NCI-H187 (cell line): ENCODE measurements at regions not wholly inside any gene's neighbourhood (a gene's known extent, or its start where the extent isn't known, plus 50 kb on each side); places are given as distances from the start of the nearest gene placed in this dataset.
A peak's percentile ranks its signal among the peaks of the same experiment; 100 is the strongest.
"Not testable (repeated sequence)": the region's sequence is repeated elsewhere in the genome, so short reads cannot be mapped to it uniquely, and the experiment has no call there.

Experiments used
- DNase-seq, 2 experiments: peaks; one replicate each; lab custom pipeline; 2025; lab: John Stamatoyannopoulos, UW

DNA sequence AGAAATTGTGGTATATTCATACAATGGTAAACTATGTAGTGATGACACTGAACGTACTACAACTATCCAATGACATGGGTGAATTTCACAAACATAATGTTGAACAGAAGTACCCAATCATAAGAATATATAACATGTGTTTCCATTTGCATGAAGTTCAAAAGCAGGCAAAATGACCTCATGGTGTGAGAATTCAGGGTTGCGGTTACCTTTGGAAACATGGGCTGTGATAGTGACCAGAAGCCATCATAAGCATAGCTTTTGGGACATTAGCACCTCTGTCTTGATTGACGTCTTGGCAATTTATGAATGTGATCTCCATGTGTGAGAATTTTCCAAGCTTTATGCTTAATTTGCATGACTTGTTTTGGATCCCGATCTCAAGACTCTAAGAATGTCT is 500.1 kb upstream of the JAG1 start:
- no peak for DNase-seq

DNA sequence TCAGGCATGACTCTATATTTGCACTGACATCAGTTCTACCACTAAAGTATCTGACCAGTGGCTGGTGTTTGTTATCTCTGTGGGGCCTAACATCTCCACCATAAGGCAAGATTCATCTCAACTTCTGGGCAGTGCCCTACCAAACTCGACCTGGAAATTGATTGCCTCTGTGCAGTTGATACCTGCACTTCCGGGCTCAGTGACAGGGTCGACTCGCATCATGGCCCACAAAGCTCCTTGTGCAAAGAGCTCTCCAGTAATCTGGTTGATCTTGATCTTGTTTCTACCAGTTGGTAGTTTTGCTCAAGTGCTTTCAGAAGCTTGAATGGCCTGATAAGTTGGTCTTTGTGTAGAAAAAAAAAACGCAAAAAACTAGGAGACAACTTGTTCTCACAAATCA is 501.1 kb upstream of the JAG1 start:
- no peak for DNase-seq

DNA sequence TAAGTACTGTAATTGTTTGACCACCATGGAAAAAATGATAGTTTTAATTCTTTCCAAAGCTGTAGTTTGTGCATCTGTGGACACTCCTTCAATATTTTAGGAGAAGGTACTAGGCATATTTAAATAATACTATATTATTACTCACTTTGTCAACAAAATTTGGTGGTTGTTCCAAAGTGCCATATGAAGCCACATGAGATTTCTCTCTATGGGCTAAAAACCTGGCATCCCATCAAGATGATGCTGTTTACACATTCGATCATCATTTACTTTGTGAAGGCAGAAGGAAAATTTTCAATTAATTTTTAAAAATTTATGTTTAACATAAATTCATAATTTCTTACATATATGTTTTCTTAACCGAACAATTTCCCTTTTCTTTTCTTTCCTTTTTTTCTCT is 502.6 kb upstream of the JAG1 start:
- DNase-seq = no peak

DNA sequence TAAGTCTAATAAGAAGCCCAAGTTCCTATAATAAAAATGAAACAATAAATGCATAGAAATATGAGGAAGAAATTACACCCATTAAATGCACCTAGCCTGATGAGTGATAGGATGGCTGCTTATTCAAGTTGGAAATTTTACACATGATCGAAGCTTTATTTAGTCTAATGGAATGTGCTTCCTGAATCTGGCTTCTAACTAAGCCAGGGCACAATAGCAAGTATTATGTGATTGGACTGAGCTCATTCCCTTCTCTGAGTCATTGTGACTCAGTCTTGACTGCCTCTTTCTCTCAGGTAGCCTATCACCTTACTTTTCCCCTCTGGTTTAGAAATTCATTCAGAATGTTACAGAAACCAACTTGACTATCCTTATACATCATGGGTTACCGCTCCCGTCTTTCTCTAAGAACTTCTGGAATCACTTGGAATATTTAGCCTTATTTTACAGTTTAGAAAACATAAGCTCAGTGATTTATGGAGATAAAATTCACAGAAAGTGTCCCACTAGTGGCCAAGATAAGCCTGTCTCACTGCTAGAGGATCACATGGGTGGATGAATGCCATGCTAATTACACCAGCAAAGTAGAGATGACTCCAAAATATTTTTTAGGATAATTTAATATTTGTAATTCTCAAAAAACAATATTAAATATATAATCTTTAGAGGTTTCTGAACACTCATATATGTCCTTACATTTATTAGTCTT is 505.3 kb upstream of the JAG1 start:
- DNase-seq = no peak

DNA sequence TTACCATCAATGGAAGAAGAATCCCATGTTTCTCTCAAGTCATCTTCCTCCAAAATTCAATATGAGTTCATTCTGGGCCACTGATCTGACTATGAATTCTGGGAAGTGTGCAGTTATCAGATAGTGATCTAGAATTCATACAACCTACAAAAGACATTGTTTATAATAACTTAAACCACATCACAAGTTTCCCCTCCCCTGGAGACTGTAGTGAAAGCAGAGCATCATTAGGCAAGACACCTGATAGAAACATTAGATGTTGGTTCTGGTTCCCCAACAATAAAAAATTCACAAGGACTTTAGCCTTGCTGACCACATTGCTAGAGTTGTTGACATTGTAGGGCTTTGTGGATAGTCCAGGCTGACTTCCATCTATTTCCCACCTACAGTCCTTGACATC is 506.4 kb upstream of the JAG1 start:
- DNase-seq = no peak

DNA sequence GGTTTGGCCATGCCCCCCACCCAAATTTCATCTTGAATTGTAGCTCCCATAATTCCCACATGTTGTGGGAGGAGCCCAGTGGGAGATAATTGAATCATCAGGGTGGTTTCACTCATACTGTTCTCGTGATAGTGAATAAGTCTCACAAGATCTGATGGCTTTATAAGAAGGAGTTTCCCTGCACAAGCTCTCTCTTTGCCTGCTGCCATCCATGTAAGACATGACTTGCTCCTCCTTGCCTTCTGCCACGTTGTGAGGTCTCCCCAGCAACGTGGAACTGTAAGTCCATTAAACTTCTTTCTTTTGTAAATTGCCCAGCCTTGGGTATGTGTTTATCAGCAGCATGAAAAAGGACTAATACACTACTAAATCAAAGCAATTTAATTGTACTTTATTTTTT is 507.3 kb upstream of the JAG1 start:
- DNase-seq = not testable (repeated sequence)

DNA sequence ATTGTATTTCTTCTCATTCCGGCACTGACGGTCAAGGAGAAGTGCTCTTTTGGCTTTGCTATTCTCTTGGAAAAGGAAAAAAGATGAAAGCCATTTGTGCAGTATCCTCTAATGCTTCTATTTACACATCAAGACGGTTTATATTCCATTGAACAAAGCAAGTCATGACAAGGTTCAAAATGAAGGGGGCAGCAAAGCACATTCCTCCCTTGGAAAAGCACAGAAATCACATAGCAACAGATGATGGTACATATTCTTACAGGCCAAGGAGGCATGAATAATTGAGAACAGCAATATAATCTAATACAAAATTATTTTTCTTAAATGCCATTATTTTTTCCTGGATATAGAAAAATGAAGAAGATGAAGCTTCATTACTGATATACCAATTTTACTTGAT is 508.2 kb upstream of the JAG1 start:
- no peak for DNase-seq

DNA sequence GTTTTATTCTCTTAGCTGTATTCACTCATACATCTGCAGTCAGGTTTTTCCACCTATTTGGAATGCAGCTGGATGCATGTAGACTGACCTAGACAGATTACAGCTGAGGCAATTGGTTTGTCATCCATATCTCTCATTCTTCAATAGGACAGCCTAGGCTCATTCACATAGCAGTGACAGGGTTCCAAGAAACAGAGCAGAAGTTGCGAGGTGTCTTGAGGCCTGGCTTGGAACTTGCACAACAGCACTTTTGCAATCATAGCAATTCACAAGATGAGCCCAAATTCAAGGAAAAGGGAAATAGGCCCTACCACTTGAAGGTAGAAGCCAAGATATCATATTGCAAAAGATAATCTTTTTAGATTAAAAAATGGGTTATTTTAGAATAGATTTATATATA is 508.9 kb upstream of the JAG1 start:
- DNase-seq = no peak

DNA sequence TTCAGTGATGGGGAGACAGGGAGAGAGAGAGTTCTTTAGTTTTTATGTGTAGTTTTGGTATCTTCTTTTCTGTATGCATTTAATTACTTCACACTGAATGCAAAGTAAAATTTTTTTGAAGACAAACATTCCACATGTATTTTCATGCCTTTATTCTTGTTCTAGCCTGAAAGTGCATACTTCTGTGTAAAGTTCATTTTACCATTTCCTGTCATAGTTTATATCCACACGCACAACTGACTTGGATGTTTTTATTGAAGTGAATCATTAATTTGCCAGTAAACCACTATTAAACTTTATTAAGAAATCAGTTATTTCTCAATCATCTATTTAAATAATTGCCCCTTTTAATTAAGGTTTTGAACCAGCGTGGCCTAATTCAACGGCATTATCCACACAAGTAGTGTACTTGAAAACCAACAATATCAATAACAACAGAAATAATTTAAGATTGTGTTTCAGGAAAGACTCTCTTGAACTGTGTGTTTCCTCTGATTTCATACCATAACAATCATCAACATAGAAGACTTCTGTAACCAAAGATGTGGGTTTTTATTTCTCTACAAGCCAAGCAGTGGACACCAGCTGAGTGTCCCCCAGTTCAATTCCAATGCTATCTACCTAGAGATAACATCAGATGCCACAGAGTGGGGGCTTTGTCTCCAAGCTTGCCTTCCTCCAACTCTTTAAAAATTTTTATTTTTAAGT is 512.7 kb upstream of the JAG1 start:
- DNase-seq = no peak

DNA sequence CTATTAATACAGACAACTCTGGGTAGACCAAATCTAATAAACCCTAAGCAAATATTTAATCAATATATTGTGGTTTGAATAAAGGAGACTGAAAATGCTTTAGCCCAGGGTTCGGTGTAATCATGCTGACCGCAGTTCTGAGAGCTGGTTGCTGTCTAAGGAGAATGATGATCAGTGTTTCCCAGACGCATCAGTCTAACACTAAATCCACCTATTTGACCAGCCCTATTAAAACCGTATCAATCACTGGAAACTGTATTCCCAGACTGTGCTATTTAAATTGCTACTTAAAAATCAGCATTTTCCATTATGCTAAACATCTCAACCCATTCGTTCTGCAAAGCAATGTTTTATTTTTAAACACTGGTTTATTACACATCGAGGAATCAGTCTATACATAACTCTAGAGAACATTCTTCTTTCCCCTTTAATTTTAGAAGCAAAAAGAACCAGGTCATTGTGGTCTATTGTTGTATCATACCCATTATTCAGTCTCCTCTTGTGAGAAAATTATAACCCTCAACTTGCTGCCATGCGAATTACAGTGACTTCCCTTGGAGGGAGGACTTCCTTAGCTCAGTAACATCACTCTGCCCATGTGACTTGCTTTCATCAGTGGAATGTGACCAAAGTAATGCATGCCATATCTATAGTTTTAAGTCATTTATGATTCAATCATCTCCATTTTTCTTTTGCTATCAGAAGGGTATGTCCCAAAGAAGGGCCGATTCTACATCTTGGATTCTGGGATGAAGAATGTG is 515.2 kb upstream of the JAG1 start:
- DNase-seq = no peak

DNA sequence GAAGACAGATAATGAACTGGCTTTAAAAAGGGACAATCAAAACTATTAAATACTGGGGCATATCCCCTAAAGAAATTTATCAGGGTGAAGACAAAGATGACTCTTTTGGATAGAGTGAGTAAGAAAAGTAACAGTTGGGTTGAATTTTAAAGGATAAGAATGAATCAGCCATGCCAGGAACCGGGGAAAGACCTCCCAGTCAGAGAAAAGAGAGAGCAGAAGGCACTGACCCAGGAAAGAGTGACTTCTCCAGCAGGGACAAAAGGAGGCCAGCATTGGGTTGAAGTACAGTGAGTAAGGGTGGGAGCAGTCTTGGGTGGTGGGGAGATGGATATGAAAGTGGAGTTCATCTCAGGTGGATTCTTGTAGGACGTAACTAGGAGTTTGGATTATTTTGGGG is 516.9 kb upstream of the JAG1 start:
- DNase-seq = no peak

DNA sequence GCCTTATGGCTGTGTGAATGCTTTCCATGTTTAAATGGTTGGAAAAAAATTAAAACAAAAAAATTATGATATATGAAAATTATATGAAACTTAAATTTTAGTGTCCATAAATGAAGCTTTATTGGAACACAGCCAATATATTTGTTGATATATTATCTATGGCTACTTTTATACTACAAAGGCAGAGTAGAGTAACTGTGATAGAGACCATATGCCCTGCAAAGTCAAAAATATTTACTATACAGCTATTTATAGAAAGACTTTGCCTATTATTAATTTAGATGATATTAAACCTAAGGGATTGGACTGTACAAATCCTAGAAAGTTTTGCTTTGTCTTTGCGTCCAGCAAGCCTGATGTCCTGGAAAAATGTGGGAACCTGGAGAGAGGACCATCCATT is 518.3 kb upstream of the JAG1 start:
- no peak for DNase-seq

DNA sequence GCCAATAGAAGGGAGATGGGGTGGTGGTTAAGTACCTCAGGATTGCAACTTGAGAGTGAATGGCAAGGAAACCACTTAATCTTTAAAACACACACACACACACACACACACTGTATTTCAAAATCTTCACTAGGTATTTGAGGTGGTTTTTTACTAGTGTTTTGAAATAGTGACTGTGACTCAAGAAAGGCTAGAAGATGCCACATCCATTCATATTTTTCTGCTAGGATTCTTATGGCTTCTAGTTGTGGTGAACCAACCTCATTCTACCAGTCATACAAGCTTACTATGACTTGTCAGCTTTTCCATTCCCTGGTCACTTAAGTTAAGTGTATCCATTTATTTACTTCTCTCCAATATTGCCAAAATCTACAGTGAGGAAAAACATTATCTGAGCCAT is 519.4 kb upstream of the JAG1 start:
- DNase-seq = no peak

DNA sequence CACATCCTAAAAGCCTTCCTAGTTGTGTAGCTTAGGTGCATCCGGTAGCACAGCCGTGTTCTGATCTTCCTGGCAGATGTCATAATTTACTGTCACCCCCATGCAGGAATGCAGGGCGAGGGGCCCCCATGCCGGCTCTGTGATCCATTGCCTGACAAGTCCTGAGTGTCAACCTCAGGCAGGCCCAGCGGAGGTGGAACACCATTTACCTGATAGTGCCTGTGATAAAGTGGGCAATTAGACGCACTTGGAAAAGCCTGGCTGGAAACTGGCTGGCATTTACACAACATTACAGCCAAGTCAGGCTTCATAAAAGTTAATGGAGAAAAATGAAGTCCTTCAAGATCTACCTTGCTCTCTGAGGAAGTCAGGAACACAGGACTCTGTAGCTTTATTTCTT is 521.4 kb upstream of the JAG1 start:
- peak in 1 of 2 experiments; percentile 23 for DNase-seq

DNA sequence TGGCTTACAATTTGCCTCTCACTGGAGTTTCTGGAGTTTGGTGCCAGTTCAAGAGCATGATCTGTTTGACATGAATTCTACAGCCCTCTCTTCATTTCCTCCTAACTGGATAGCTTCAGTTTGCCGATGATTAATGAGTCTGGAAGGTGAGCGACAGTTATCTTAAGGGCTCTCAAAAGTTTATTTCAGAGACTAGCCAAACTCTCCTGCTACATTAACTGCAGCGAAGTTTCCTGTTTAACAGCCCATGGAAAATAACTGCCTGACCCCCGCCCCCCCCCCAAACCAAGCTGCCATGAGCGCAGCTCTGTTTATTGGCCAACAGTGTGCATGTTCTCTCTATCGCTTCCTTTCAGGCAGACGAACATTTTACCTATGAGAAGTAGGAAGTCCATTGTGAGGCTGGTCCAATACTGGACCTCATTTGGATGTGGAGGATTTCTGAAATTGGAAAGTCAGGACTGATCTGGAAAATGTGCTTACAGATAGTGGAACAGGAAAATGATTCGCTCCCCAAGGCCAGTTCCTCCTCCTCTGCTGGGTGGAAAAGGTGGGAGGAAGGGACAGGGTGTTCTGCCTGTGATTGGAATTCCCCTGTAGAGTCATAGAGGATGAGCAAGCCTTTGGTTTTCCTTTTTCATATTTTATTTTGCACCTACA is 522.2 kb upstream of the JAG1 start:
- DNase-seq = no peak

DNA sequence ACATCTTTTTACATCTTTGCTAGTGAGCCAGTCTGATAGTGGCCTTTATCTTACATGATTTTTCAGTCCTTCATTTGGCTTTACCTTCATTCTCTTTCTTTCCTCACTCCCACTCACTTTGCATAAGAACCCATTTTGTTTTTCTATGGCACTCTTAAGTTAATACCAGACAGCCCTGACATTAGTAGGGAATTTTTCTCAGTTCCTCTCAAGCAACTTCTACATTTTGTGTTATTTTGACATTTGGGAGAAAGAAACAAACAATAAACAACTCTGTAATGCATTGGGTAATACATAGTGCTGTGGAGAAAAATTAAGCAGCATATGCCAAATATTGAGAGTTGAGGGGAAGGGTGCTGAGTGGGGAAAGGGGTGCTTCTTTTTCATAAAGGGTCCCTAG is 524.1 kb upstream of the JAG1 start:
- no peak for DNase-seq

DNA sequence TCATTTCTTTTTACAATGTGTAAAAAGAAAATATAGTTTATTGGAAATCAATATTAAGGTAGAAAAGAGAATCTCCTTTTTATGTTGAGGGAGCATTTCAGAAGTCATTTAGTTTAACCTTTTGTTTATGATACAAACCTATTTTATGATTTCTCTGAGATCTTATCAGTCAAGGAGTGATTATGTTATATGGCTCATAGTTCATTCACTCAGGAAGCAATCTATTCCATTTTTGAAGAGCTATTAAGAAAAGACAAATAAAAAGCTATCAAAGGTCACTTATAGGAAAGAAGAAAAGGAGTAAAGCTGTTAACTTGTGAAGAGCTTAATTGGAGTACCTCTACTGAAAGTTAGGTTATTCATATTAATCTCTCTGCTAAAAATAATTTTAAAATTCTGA is 526.6 kb upstream of the JAG1 start:
- no peak for DNase-seq

DNA sequence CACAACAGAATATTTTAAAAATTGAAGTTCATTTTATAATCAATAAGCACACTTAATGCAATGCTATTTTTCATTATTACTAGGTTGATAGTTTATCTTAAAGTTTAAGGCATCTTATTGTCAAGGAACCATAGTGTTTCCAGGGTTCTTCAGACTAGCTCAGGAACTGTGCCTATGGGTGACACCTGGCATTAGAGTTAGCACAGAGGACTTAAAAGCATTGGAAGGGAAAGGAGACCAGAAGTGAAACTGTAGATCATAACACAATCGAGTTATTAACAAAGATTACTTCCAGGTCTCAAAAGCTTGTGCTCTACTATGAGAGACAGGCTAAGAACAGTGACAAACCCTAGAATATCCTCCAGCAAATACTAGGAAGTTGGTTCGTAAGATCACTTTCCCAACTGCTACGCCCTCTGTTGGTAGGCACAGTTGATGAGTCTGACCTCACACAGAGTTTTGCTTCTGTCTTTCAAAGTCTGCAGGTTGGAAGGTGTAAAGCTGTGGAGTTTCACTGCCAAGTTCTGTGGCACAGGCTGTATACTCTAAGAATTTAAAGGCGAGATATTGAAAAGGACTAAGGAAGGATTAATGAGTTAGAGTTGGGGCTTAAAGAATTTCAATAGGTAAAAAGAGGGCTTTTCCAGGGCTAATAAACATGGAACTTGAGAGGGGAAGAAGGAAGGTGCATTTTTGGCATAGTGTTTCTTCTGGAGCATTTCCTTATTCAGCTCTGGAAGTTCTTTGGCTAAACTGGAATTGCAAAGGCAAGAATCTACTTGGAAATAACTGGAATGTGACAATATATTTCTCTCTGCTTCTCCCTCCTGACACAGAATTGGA is 531.3 kb upstream of the JAG1 start:
- peak in 1 of 2 experiments; percentile 4 for DNase-seq

DNA sequence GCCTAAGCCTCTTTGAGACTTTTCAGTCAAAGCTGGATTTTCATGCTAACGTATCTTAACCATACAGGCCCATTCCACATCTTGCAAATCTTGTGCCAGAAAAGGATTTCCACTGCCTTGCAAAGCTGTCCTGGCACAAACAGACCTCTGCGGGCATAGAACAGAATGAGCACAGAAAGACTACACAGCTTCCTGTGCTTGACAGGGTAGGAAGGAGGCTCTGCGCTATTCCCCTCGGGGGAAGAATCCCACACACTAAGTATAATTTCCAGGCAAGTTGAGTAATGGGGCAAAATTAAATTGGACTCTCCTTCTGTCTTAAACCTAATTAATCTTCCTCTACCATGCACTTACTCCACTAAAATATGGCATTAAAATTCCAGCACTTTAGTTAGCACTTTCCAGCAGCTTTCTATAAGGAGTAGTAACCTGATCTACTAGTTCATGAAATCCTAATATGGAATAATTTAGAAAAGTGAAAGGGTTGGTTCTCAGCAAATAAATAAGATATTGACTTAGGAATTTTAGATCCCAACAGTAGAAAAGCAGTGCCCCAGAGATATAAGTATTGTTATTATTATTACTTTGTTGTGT is 532.1 kb upstream of the JAG1 start:
- no peak for DNase-seq

DNA sequence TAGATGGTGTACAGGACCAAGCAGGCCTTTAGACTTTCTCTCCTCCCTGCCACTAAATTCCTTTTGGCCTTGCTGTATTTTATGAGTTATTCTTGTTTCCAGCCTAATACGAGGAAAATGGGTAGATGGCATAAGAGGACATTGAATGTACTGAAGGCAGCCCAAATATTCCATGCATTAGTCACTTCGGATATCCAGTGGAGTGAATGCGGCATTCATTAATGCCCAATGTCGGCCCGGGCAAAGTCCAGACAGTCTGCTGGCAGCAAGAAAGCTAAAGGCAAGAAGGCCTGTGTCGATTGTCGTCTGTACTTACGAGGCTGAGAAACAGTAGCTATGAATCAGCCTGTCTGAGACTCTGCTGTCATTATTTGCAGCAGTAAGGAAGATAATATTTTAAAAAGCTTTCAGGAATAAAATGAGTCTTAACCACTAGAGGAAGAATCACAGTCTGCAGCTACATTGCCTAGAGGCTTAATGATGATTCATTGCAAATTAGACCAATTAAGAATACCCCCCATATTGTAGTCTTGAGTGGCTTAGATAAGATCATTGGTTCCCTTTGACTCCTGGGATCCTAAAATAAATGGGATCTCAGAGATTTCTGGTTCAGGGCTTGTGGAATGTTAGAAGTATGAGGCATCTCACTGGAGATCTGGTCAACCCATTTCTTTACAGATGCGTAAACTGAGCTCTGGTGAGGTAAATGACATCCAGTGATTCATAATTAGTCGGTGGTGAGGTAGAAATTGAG is 534.1 kb upstream of the JAG1 start:
- DNase-seq = no peak

DNA sequence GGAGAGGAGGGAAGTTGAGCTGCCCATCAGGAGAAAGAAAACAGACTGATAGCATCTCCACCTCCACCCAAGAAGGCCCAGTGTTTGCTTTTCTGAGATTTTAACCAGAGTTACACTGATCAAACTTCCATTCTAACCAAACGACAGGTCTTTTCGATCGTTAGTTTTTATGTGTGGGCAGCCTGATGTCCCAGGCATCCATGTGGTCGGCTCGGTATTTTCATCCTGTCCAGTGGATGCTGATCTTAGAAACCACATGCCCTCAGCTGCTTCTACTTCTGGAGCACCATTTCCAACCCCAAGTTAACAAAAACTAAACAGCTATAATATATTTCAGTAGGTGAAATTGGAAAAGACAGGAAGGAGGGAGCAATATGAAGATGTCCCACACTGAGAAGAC is 536.8 kb upstream of the JAG1 start:
- no peak for DNase-seq
